Activated CD4-positive, alpha-beta memory T cell treated with anti-CD3 and anti-CD28 coated beads for 36 hours (primary cell): ENCODE measurements at regions not wholly inside any gene's neighbourhood (a gene's known extent, or its start where the extent isn't known, plus 50 kb on each side); places are given as distances from the start of the nearest gene placed in this dataset.

Source experiments
- CTCF ChIA-PET: fragments of 350-600 bp; sonication (Branson Sonifier 250); formaldehyde crosslinking; loops from one replicate; lab custom pipeline; 2021; ENCODE audit warnings: antibody characterized with exemption, inconsistent platforms; lab: Charles Lee
- POLR2A ChIA-PET: fragments of 350-600 bp; sonication (Branson Sonifier 250); formaldehyde crosslinking; loops from one replicate; lab custom pipeline; 2021; ENCODE audit warnings: antibody characterized with exemption; lab: Charles Lee
- DNase-seq: peaks from one replicate; pipeline ENCODE4 v3.0.0-alpha.2; 2020
- H3K27ac Mint-ChIP-seq: one replicate; pipeline ENCODE4 v1.8.0; 2021; ENCODE audit warnings: mixed read lengths
- H3K27me3 Mint-ChIP-seq: one replicate; pipeline ENCODE4 v1.8.0; 2021; ENCODE audit warnings: mixed read lengths
- H3K36me3 Mint-ChIP-seq: one replicate; pipeline ENCODE4 v1.8.0; 2021; ENCODE audit warnings: mixed read lengths
- H3K4me1 Mint-ChIP-seq: one replicate; pipeline ENCODE4 v1.8.0; 2021; ENCODE audit warnings: low read depth, mixed read lengths
- H3K4me3 Mint-ChIP-seq: one replicate; pipeline ENCODE4 v1.8.0; 2021; ENCODE audit warnings: mild to moderate bottlenecking, mixed read lengths
- H3K9me3 Mint-ChIP-seq: one replicate; pipeline ENCODE4 v1.8.0; 2021; ENCODE audit warnings: mixed read lengths
- intact Hi-C: fragments of 100-400 bp; cut with micrococcal nuclease; formaldehyde crosslinking; loops from one replicate; pipeline ENCODE4 v1.15.1; 2023

- ChIA-PET POLR2A (no interaction called here), CTCF (interaction anchor here (0.6 kb wide), 1 partner anchor 254 kb away, joined by 3 read pairs; no protein-coding TSS in a partner anchor)
- Mint-ChIP-seq H3K27me3 (no peaks in the 10 kb centered on the region), H3K4me3 (no peak overlapping the region), H3K4me1 (no peaks in the 10 kb centered on the region), H3K9me3 (no peaks in the 10 kb centered on the region), H3K36me3 (no peaks in the 10 kb centered on the region), H3K27ac (no peak overlapping the region)
- DNase-seq, result no peak
- intact Hi-C loops, result no loop called here
Measured at GRCh38 chr10:88218362-88218761, 354.9 kb downstream of the PTEN start.

GRCh38 chr10:88219753-88220152 is 356.3 kb downstream of the PTEN start:
- DNase-seq, result no peak
- no peak overlapping the region for H3K27ac Mint-ChIP-seq
- H3K36me3 Mint-ChIP-seq, result no peaks in the 10 kb centered on the region
- H3K4me1 Mint-ChIP-seq, result no peaks in the 10 kb centered on the region
- POLR2A ChIA-PET, result no interaction called here
- intact Hi-C loops, result no loop called here
- no peaks in the 10 kb centered on the region for H3K9me3 Mint-ChIP-seq
- no peak overlapping the region for H3K4me3 Mint-ChIP-seq
- H3K27me3 Mint-ChIP-seq, result no peaks in the 10 kb centered on the region
- CTCF ChIA-PET, result no interaction called here

DNA sequence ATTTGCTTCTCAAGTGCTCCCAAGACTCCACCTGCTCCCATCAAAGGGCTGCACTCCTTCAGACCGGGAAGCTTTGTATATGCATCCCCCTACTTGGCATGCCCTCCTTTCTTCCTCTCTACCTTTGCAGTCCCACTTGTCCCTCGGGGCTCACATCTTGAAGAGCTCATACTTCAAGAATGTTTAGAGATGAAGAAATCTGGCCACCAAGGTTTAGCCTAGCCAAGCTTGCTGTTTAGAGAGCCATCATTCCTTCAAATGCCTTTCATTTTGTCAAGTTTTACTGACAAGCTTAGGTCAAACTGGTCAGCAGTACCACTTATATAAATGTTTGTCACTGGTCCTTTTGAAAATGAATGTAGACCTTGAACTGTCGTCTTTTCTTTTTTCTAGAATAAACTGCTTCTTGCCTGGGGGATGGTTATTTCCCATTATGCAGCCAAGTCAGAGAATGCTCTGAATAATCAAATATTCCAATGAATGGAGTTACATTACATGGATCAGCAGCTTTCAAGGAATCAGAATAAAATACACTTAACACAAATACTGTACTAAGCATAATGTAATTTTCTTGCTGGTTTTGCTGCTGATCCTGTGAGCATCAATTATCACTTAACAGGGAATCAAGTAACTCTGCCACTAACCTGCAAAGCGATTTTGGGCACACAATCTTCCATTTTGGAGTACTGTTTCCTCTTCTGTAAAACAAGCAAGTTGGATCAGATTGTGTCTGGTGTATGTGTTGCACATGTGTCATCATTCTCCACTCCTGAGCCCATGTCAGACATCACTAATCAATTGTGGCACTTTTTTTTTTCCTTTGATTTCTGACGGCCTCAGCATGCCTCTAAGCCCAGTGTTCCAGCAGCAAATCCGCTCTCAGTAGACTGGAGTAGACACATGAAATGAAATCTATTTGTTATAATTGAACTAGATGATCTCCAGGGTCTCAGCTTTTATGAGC is 357.9 kb downstream of the PTEN start:
- intact Hi-C loops, result no loop called here
- no peak for DNase-seq
- Mint-ChIP-seq H3K27me3 (no peaks in the 10 kb centered on the region), H3K4me3 (no peak overlapping the region), H3K27ac (no peak overlapping the region), H3K36me3 (no peaks in the 10 kb centered on the region), H3K4me1 (no peaks in the 10 kb centered on the region), H3K9me3 (no peaks in the 10 kb centered on the region)
- CTCF ChIA-PET, result no interaction called here
- POLR2A ChIA-PET, result no interaction called here

- Mint-ChIP-seq H3K4me3 (no peak overlapping the region), H3K9me3 (no peaks in the 10 kb centered on the region), H3K4me1 (no peaks in the 10 kb centered on the region), H3K27ac (no peak overlapping the region), H3K27me3 (no peaks in the 10 kb centered on the region), H3K36me3 (no peaks in the 10 kb centered on the region)
- CTCF ChIA-PET, result no interaction called here
- POLR2A ChIA-PET, result no interaction called here
- DNase-seq, result no peak
- intact Hi-C loops, result no loop called here
Measured at GRCh38 chr10:88222881-88223280, 359.5 kb downstream of the PTEN start.
